K562 (cell line): ENCODE measurements at regions not wholly inside any gene's neighbourhood (a gene's known extent, or its start where the extent isn't known, plus 50 kb on each side); places are given as distances from the start of the nearest gene placed in this dataset.
"Not testable (repeated sequence)": the region's sequence is repeated elsewhere in the genome, so short reads cannot be mapped to it uniquely, and the experiment has no call there.

Experiments used
- BACH1 ChIP-seq: fragments of 200-800 bp; sonication (Bioruptor generic); IDR thresholded peaks from 2 replicates; pipeline ENCODE4 v1.6.1; 2016; ENCODE audit warnings: missing genetic modification characterization, missing compliant biosample characterization
- CTCF ChIP-seq, 3 experiments: IDR thresholded peaks in 2 of 3; conservative IDR thresholded peaks in 1 of 3; 2 replicates each; pipeline ENCODE4 v1.5.1; 2011 to 2012; ENCODE audit warnings: low read length in 3 of 3, mild to moderate bottlenecking in 3 of 3, control low read depth in 2 of 3, improper control_type of control experiment in 1 of 3, inconsistent platforms in 1 of 3, low read depth in 1 of 3, mixed read lengths in 1 of 3, moderate library complexity in 1 of 3; ENCODE audit not compliant: insufficient read depth in 2 of 3
- EP300 ChIP-seq: IDR thresholded peaks from 2 replicates; pipeline ENCODE4 v1.6.1; 2012; ENCODE audit warnings: low read length, improper control_type of control experiment
- FOS ChIP-seq: IDR thresholded peaks from 3 replicates; pipeline ENCODE4 v1.6.1; 2011; ENCODE audit not compliant: insufficient read length; ENCODE audit errors: extremely low read depth
- LARP7 ChIP-seq: fragments of 450-650 bp; IDR thresholded peaks from 2 replicates; pipeline ENCODE4 v1.6.1; 2016
- SIRT6 ChIP-seq: IDR thresholded peaks from one replicate; pipeline ENCODE4 v1.6.1; 2012; ENCODE audit warnings: low read depth, mild to moderate bottlenecking, control low read depth, inconsistent platforms, low read length, moderate library complexity
- SMC3 ChIP-seq: conservative IDR thresholded peaks from 2 replicates; pipeline ENCODE4 v1.6.1; 2011; ENCODE audit warnings: low read depth, low read length, improper control_type of control experiment; ENCODE audit not compliant: insufficient read depth
- YY1 ChIP-seq, 3 experiments: IDR thresholded peaks; 2 replicates each; pipeline ENCODE4 v1.6.1; 2011; ENCODE audit warnings: low read length in 2 of 3, mild to moderate bottlenecking in 2 of 3, moderate library complexity in 2 of 3, borderline replicate concordance in 1 of 3, control low read depth in 1 of 3, low read depth in 1 of 3; ENCODE audit not compliant: insufficient read depth in 3 of 3, insufficient replicate concordance in 2 of 3, control insufficient read depth in 1 of 3, insufficient read length in 1 of 3; ENCODE audit errors: extremely low read depth in 1 of 3
- ZHX1 ChIP-seq: fragments of 150-350 bp; conservative IDR thresholded peaks from 2 replicates; pipeline ENCODE4 v1.6.1; 2014; ENCODE audit warnings: low read length
- ZNF512 ChIP-seq: IDR thresholded peaks from 2 replicates; pipeline ENCODE4 v1.6.1; 2016; ENCODE audit warnings: missing genetic modification characterization, missing compliant biosample characterization

GRCh38 chr1:4489992-4490391 lies 164.4 kb upstream of the AJAP1 start:
- TF ChIP-seq ZHX1; CTCF (IDR thresholded peaks at IDR 0.05 in 2 of 3, conservative IDR thresholded peaks at IDR 0.05 in 1 of 3; ENCODE audit: insufficient read depth in 2 of 3, low read depth in 1 of 3, low read length in 3 of 3); EP300; BACH1 (tag); YY1 (IDR thresholded peaks at IDR 0.05; ENCODE audit: borderline replicate concordance in 1 of 3, control insufficient read depth in 1 of 3, extremely low read depth in 1 of 3, insufficient read depth in 3 of 3, insufficient read length in 1 of 3, insufficient replicate concordance in 2 of 3, low read depth in 1 of 3, low read length in 2 of 3); SMC3; FOS; SIRT6; ZNF512 (tag); LARP7: not testable (repeated sequence)
